Activated T-helper 1 cell treated with anti-CD3 and anti-CD28 coated beads, Interleukin-12 subunit alpha, Interleukin-12 subunit beta, Interleukin-2, Interleukin-4 antibody, amounts not matched to agents 30 ng/mL and 10 ng/mL and 1 ng/mL, durations not matched to agents 14 hours and 24 hours and 36 hours (primary cell): ENCODE measurements at regions not wholly inside any gene's neighbourhood (a gene's known extent, or its start where the extent isn't known, plus 50 kb on each side); places are given as distances from the start of the nearest gene placed in this dataset.
A peak's percentile ranks its signal among the peaks of the same experiment; 100 is the strongest.
"Not testable (repeated sequence)": the region's sequence is repeated elsewhere in the genome, so short reads cannot be mapped to it uniquely, and the experiment has no call there.

ENCODE experiments used
- DNase-seq: peaks from one replicate; pipeline ENCODE4 v3.0.0; 2021; ENCODE audit warnings: low spot score
- H3K27ac Mint-ChIP-seq: one replicate; pipeline ENCODE4 v1.8.0; 2021; ENCODE audit warnings: mild to moderate bottlenecking, mixed read lengths
- H3K27me3 Mint-ChIP-seq: one replicate; pipeline ENCODE4 v1.8.0; 2022; ENCODE audit warnings: mild to moderate bottlenecking, moderate library complexity, mixed read lengths; ENCODE audit not compliant: insufficient read depth
- H3K36me3 Mint-ChIP-seq: one replicate; pipeline ENCODE4 v1.8.0; 2021; ENCODE audit warnings: low read depth, mixed read lengths
- H3K4me1 Mint-ChIP-seq: one replicate; pipeline ENCODE4 v1.8.0; 2021; ENCODE audit warnings: low read depth, mixed read lengths
- H3K4me3 Mint-ChIP-seq: one replicate; pipeline ENCODE4 v1.8.0; 2021; ENCODE audit warnings: mild to moderate bottlenecking, moderate library complexity, mixed read lengths
- H3K9me3 Mint-ChIP-seq: one replicate; pipeline ENCODE4 v1.8.0; 2021; ENCODE audit warnings: mixed read lengths
- intact Hi-C: fragments of 100-400 bp; cut with micrococcal nuclease; formaldehyde crosslinking; loops from one replicate; pipeline ENCODE4 v1.15.1; 2024

GRCh38 chr12:9346866-9347327 lies 138.7 kb upstream of the PZP start:
- Mint-ChIP-seq H3K4me1 (peaks cover 11% of the 10 kb centered on the region), H3K27me3 (no peaks in the 10 kb centered on the region), H3K4me3 (no peak overlapping the region), H3K27ac (no peak overlapping the region), H3K36me3 (no peaks in the 10 kb centered on the region), H3K9me3 (no peaks in the 10 kb centered on the region)
- intact Hi-C loops = loop anchor here (1.0 kb wide), 1 partner anchor 17 kb away; no protein-coding TSS in a partner anchor
- DNase-seq = no peak

- no peak overlapping the region for H3K27ac Mint-ChIP-seq
- no peak for DNase-seq
- intact Hi-C loops = no loop called here
- peaks cover 22% of the 10 kb centered on the region for H3K4me1 Mint-ChIP-seq
- no peaks in the 10 kb centered on the region for H3K27me3 Mint-ChIP-seq
- H3K36me3 Mint-ChIP-seq = no peaks in the 10 kb centered on the region
- H3K4me3 Mint-ChIP-seq = no peak overlapping the region
- H3K9me3 Mint-ChIP-seq = no peaks in the 10 kb centered on the region
Measured at GRCh38 chr12:9345171-9345570, 137.0 kb upstream of the PZP start.

DNA sequence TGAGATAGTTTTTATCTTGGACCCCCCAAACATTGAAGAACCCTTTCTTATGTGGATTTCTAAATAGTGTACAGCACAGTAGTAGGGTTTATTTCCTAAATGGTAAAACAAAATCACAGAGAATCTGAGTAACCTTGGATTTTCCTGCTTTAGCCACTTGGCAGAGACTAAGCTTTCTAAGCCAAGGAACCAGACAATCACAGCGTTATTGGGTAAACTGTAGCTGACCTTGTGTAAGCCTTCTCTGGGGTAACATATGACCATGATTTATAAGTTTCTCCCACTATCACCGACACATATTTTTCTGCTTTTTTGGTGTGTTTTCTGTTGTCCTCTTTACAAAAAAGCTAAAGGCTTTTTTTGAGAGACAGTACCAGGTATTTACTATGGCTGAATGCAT lies 136.3 kb upstream of the PZP start:
- Mint-ChIP-seq H3K9me3 (no peaks in the 10 kb centered on the region), H3K27ac (no peak overlapping the region), H3K27me3 (peaks cover 1% of the 10 kb centered on the region), H3K4me1 (peaks cover 22% of the 10 kb centered on the region), H3K4me3 (no peak overlapping the region), H3K36me3 (no peaks in the 10 kb centered on the region)
- intact Hi-C loops = no loop called here
- no peak for DNase-seq

DNA sequence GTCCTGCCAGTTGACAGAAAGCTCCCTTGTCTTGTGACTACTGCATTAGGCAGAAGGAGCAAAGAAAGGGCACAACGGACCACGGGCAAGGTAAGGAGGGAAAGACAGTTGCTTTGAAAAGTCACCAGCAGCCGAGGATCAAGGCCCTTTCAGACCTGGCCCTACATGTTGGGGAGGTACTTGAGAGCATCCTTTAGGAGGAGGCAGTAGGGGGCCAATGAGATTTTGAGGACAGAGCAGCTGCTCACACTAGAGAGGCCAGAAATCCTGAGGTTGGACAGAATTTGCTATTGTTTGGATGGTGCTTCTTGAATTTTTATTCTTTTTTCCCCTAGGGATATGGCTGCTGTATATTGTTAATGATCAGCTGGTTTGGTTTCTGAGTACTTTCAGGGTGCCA lies 135.5 kb upstream of the PZP start:
- peaks cover 3% of the 10 kb centered on the region for H3K27me3 Mint-ChIP-seq
- DNase-seq = no peak
- no peaks in the 10 kb centered on the region for H3K9me3 Mint-ChIP-seq
- H3K36me3 Mint-ChIP-seq = no peaks in the 10 kb centered on the region
- intact Hi-C loops = no loop called here
- H3K4me1 Mint-ChIP-seq = peaks cover 22% of the 10 kb centered on the region
- no peak overlapping the region for H3K27ac Mint-ChIP-seq
- no peak overlapping the region for H3K4me3 Mint-ChIP-seq

GRCh38 chr12:9342614-9343353 lies 134.6 kb upstream of the PZP start:
- Mint-ChIP-seq H3K27me3 (peaks cover 5% of the 10 kb centered on the region), H3K36me3 (peaks cover 2% of the 10 kb centered on the region), H3K27ac (no peak overlapping the region), H3K9me3 (no peaks in the 10 kb centered on the region), H3K4me3 (no peak overlapping the region), H3K4me1 (peaks cover 22% of the 10 kb centered on the region)
- intact Hi-C loops = no loop called here
- DNase-seq = no peak

- peaks cover 7% of the 10 kb centered on the region for H3K9me3 Mint-ChIP-seq
- peak overlapping the region; percentile 19 for H3K27ac Mint-ChIP-seq
- no peak overlapping the region for H3K4me3 Mint-ChIP-seq
- no peak for DNase-seq
- H3K36me3 Mint-ChIP-seq = peaks cover 4% of the 10 kb centered on the region
- H3K4me1 Mint-ChIP-seq = peaks cover 11% of the 10 kb centered on the region
- intact Hi-C loops = no loop called here
- H3K27me3 Mint-ChIP-seq = peaks cover 7% of the 10 kb centered on the region
Measured at GRCh38 chr12:9341260-9341585, 133.0 kb upstream of the PZP start.

DNA sequence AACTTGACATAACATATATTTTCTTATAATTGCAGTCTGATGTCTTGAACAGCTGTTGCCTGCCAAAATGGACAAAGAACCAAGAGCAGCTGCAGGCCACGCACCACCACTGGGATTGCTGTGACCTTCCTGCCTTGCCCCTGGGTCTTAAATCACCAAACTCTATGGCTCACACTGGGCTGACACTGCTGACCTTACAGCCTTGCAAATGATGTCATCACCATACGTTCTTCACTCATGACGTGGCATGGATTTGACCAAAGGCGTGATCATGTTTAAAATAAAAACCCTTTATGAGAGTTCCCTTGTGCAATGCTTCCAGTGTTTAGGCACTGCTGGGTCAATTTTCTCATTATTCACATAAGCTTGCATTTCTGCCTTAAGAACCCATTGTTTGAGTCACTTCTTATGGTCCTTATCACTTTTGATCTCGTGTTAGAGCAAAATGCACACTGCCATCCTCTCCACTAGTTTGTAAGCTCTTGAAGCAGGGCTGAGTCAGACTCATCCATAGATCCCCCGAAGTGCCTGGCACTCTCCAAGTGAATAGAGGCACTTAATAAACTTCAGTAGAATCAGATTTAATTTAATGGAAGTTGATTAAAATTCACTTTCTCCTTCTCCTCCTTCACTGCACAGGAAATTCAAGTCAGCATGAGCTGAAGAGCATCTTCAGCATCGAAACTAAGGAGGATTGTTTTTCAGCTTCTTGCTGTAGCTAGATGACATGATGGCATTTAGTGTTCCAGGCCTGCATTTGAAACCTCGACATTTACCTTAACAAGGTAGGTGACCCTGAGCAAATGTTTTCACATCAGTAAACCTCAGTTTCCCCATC lies 132.4 kb upstream of the PZP start:
- Mint-ChIP-seq H3K9me3 (peaks cover 10% of the 10 kb centered on the region), H3K4me1 (peaks cover 11% of the 10 kb centered on the region), H3K4me3 (no peak overlapping the region), H3K27ac (peak overlapping the region; percentile 42), H3K27me3 (peaks cover 7% of the 10 kb centered on the region), H3K36me3 (peaks cover 5% of the 10 kb centered on the region)
- DNase-seq = no peak
- intact Hi-C loops = no loop called here

GRCh38 chr12:9337656-9338055 lies 129.5 kb upstream of the PZP start:
- H3K27me3 Mint-ChIP-seq = peaks cover 7% of the 10 kb centered on the region
- H3K9me3 Mint-ChIP-seq = peaks cover 10% of the 10 kb centered on the region
- no peak overlapping the region for H3K4me3 Mint-ChIP-seq
- no peak overlapping the region for H3K27ac Mint-ChIP-seq
- peaks cover 15% of the 10 kb centered on the region for H3K4me1 Mint-ChIP-seq
- DNase-seq = no peak
- peaks cover 5% of the 10 kb centered on the region for H3K36me3 Mint-ChIP-seq
- intact Hi-C loops = no loop called here

DNA sequence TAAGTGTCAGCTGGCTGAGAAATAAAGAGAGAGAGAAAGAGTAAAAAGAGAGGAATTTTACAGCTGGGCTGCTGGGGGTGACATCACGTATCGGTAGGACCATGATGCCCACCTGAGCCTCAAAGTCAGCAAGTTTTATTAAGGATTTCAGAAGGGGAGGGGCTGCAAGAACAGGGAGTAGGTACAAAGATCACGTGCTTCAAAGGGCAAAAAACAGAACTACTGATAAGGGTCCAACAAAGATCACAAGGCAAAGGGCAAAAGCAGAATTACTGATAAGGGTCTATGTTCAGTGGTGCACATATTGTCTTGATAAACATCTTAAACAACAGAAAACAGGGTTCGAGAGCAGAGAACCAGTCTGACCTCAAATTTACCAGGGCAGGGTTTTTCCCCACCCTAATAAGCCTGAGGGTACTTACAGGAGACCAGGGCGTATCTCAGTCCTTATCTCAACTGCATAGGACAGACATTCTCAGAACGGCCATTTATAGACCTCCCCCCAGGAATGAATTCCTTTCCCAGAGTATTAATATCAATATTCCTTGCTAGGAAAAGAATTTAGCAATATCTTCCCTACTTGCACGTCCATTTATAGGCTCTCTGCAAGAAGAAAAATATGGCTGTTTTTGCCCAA lies 128.3 kb upstream of the PZP start:
- intact Hi-C loops, H3K27me3 Mint-ChIP-seq, DNase-seq, H3K4me3 Mint-ChIP-seq, H3K36me3 Mint-ChIP-seq: not testable (repeated sequence)
- Mint-ChIP-seq H3K27ac (peak overlapping the region; percentile 58), H3K9me3 (peaks cover 10% of the 10 kb centered on the region), H3K4me1 (peaks cover 19% of the 10 kb centered on the region)

- Mint-ChIP-seq H3K27ac (no peak overlapping the region), H3K4me1 (peaks cover 17% of the 10 kb centered on the region), H3K9me3 (peaks cover 10% of the 10 kb centered on the region), H3K4me3 (no peak overlapping the region), H3K27me3 (peaks cover 7% of the 10 kb centered on the region), H3K36me3 (peaks cover 5% of the 10 kb centered on the region)
- intact Hi-C loops = no loop called here
- no peak for DNase-seq
Measured at GRCh38 chr12:9335867-9336266, 127.7 kb upstream of the PZP start.

DNA sequence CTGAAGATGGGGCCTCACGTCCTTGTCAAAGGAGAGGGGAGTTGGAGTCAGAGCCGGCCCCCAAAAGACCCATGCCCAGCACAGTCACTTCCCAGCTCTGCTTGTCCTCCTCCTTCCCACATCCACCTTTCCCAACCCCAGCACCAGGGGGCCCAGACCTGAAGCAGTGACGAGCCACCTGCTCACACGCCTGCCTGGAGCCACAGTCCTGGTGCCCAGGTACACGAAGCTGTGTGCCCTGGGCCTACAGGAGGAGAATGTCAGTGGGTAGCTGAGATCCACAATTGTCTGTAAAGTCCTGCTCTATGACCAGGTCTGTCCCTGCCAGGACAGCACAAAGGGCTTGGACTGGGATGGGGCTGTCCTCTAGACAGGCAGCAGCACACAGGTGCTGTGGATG lies 126.8 kb upstream of the PZP start:
- no peak overlapping the region for H3K4me3 Mint-ChIP-seq
- H3K36me3 Mint-ChIP-seq = peaks cover 5% of the 10 kb centered on the region
- intact Hi-C loops = loop anchor here (5.0 kb wide), 2 partner anchors 32 to 407 kb away; no protein-coding TSS in a partner anchor
- no peak overlapping the region for H3K27ac Mint-ChIP-seq
- DNase-seq = no peak
- peaks cover 10% of the 10 kb centered on the region for H3K9me3 Mint-ChIP-seq
- H3K4me1 Mint-ChIP-seq = peaks cover 13% of the 10 kb centered on the region
- peaks cover 7% of the 10 kb centered on the region for H3K27me3 Mint-ChIP-seq

- Mint-ChIP-seq H3K9me3 (peaks cover 10% of the 10 kb centered on the region), H3K4me1 (peaks cover 13% of the 10 kb centered on the region), H3K27me3 (peaks cover 5% of the 10 kb centered on the region), H3K27ac (no peak overlapping the region), H3K36me3 (peaks cover 5% of the 10 kb centered on the region), H3K4me3 (no peak overlapping the region)
- no peak for DNase-seq
- intact Hi-C loops = loop anchor here (5.0 kb wide), 2 partner anchors 33 to 408 kb away; no protein-coding TSS in a partner anchor
Measured at GRCh38 chr12:9334041-9334692, 126.0 kb upstream of the PZP start.
